ENCODE measurements at regions not wholly inside any gene's neighbourhood (a gene's known extent, or its start where the extent isn't known, plus 50 kb on each side); places are given as distances from the start of the nearest gene placed in this dataset.
"Not testable (repeated sequence)": the region's sequence is repeated elsewhere in the genome, so short reads cannot be mapped to it uniquely, and the experiment has no call there.

GRCh38 chrX:131219271-131219670 lies 69.8 kb downstream of the IGSF1 start:
- no peak for DNase-seq (ENCODE audit: low read depth)

GRCh38 chrX:131217989-131218388 lies 71.1 kb downstream of the IGSF1 start:
- DNase-seq (ENCODE audit: low read depth), result no peak

GRCh38 chrX:131216828-131217227 lies 72.3 kb downstream of the IGSF1 start:
- DNase-seq (ENCODE audit: low read depth), result no peak

GRCh38 chrX:131213400-131213799 lies 75.7 kb downstream of the IGSF1 start:
- no peak for DNase-seq (ENCODE audit: low read depth)

- DNase-seq (ENCODE audit: low read depth), result no peak
Observed at GRCh38 chrX:131202766-131203165, 86.3 kb downstream of the IGSF1 start.

- no peak for DNase-seq (ENCODE audit: low read depth)
Observed at GRCh38 chrX:131201986-131202385, 87.1 kb downstream of the IGSF1 start.

- peak; percentile 70 for DNase-seq (ENCODE audit: low read depth)
Observed at GRCh38 chrX:131199091-131199490, 90.0 kb downstream of the IGSF1 start.

GRCh38 chrX:131187206-131187605 lies 101.9 kb downstream of the IGSF1 start:
- DNase-seq (ENCODE audit: low read depth), result no peak

GRCh38 chrX:131170148-131170547 lies 112.0 kb downstream of the ARHGAP36 start:
- DNase-seq (ENCODE audit: low read depth), result no peak

- DNase-seq (ENCODE audit: low read depth), result not testable (repeated sequence)
Observed at GRCh38 chrX:131163645-131164044, 105.5 kb downstream of the ARHGAP36 start.

GRCh38 chrX:131157656-131158055 lies 99.5 kb downstream of the ARHGAP36 start:
- not testable (repeated sequence) for DNase-seq (ENCODE audit: low read depth)

GRCh38 chrX:131146702-131147101 lies 88.6 kb downstream of the ARHGAP36 start:
- no peak for DNase-seq (ENCODE audit: low read depth)

Measured in renal cortical epithelial cell (primary cell).